ENCODE measurements at regions not wholly inside any gene's neighbourhood (a gene's known extent, or its start where the extent isn't known, plus 50 kb on each side); places are given as distances from the start of the nearest gene placed in this dataset.

GRCh38 chr2:144254342-144255235 is 265.3 kb downstream of the ZEB2 start:
- no peak for TF ChIP-seq CTCF (conservative IDR thresholded peaks at IDR 0.05; ENCODE audit: low read depth, low read length)
- no peak for TF ChIP-seq EZH2 (IDR thresholded peaks at IDR 0.05; ENCODE audit: borderline replicate concordance, low read depth, low read length, poor library complexity, severe bottlenecking)
